WTC11 (cell line): ENCODE measurements at regions not wholly inside any gene's neighbourhood (a gene's known extent, or its start where the extent isn't known, plus 50 kb on each side); places are given as distances from the start of the nearest gene placed in this dataset.

ENCODE experiments used
- ATAC-seq: fragments of 200-7000 bp; cut with Tn5 transposase; 2 replicates; pipeline ENCODE4 v1.10.0; 2021; ENCODE audit warnings: mild to moderate bottlenecking, moderate library complexity
- CTCF ChIA-PET: fragments of 300-600 bp; sonication (Branson Sonifier 250); formaldehyde crosslinking; loops from one replicate; lab custom pipeline; 2021; ENCODE audit warnings: antibody characterized with exemption; lab: Charles Lee
- POLR2A ChIA-PET: fragments of 350-600 bp; sonication (Branson Sonifier 250); formaldehyde crosslinking; loops from one replicate; lab custom pipeline; 2021; ENCODE audit warnings: antibody characterized with exemption; lab: Charles Lee
- DNase-seq: peaks from one replicate; pipeline ENCODE4 v3.0.0; 2021; ENCODE audit warnings: low spot score
- H3K27ac Mint-ChIP-seq: 2 replicates; pipeline ENCODE4 v1.8.0; 2021; ENCODE audit warnings: mixed read lengths
- H3K27me3 Mint-ChIP-seq: 2 replicates; pipeline ENCODE4 v1.8.0; 2021; ENCODE audit warnings: low read depth, mild to moderate bottlenecking, moderate library complexity, mixed read lengths
- H3K36me3 Mint-ChIP-seq: 2 replicates; pipeline ENCODE4 v1.8.0; 2021; ENCODE audit warnings: mixed read lengths
- H3K4me1 Mint-ChIP-seq: 2 replicates; pipeline ENCODE4 v1.8.0; 2022; ENCODE audit warnings: mixed read lengths
- H3K4me3 Mint-ChIP-seq: 2 replicates; pipeline ENCODE4 v1.8.0; 2021; ENCODE audit warnings: mild to moderate bottlenecking, moderate library complexity, mixed read lengths
- H3K9me3 Mint-ChIP-seq: 2 replicates; pipeline ENCODE4 v1.8.0; 2021; ENCODE audit warnings: mixed read lengths
- ELF4 ChIP-seq: sonication (generic); formaldehyde crosslinking; IDR thresholded peaks from 2 replicates; pipeline ENCODE4 v1.8.1; 2022; ENCODE audit warnings: low read depth, mild to moderate bottlenecking, moderate library complexity, missing genetic modification reagents
- EMX1 ChIP-seq: fragments of 250-450 bp; sonication (Bioruptor Pico); IDR thresholded peaks from 2 replicates; pipeline ENCODE4 v1.8.0; 2021; ENCODE audit warnings: mild to moderate bottlenecking
- FOXJ3 ChIP-seq: sonication (generic); formaldehyde crosslinking; IDR thresholded peaks from 2 replicates; pipeline ENCODE4 v1.9.0; 2021; ENCODE audit warnings: missing genetic modification reagents, mild to moderate bottlenecking, borderline replicate concordance
- FOXP1 ChIP-seq: sonication (generic); formaldehyde crosslinking; IDR thresholded peaks from 2 replicates; pipeline ENCODE4 v1.8.0; 2022; ENCODE audit warnings: missing genetic modification reagents, mild to moderate bottlenecking, moderate library complexity, borderline replicate concordance
- GRHL2 ChIP-seq: fragments of 250-450 bp; sonication (Bioruptor Pico); IDR thresholded peaks from 2 replicates; pipeline ENCODE4 v1.8.0; 2022; ENCODE audit warnings: mild to moderate bottlenecking, moderate library complexity; ENCODE audit not compliant: insufficient replicate concordance, severe bottlenecking
- GTF2I ChIP-seq: fragments of 250-450 bp; sonication (Bioruptor Pico); conservative IDR thresholded peaks from 2 replicates; pipeline ENCODE4 v1.4.0; 2021; ENCODE audit warnings: mild to moderate bottlenecking
- JUN ChIP-seq: sonication (generic); formaldehyde crosslinking; IDR thresholded peaks from 2 replicates; pipeline ENCODE4 v1.8.0; 2023; ENCODE audit warnings: mild to moderate bottlenecking, missing genetic modification reagents
- MYBL2 ChIP-seq: sonication (generic); formaldehyde crosslinking; IDR thresholded peaks from 2 replicates; pipeline ENCODE4 v1.8.1; 2023; ENCODE audit warnings: mild to moderate bottlenecking, moderate library complexity, missing genetic modification reagents
- NR1H2 ChIP-seq: sonication (generic); formaldehyde crosslinking; IDR thresholded peaks from 2 replicates; pipeline ENCODE4 v1.9.0; 2021; ENCODE audit warnings: mild to moderate bottlenecking, moderate library complexity, missing genetic modification reagents
- SMAD3 ChIP-seq: sonication (generic); formaldehyde crosslinking; IDR thresholded peaks from 2 replicates; pipeline ENCODE4 v1.8.0; 2022; ENCODE audit warnings: missing genetic modification reagents, mild to moderate bottlenecking, borderline replicate concordance
- TEAD1 ChIP-seq: sonication (generic); formaldehyde crosslinking; IDR thresholded peaks from 2 replicates; pipeline ENCODE4 v1.8.0; 2022; ENCODE audit warnings: mild to moderate bottlenecking, missing genetic modification reagents
- TEAD4 ChIP-seq: sonication (generic); formaldehyde crosslinking; IDR thresholded peaks from 2 replicates; pipeline ENCODE4 v1.8.0; 2022; ENCODE audit warnings: mild to moderate bottlenecking, missing genetic modification reagents
- TP53 ChIP-seq: sonication (generic); formaldehyde crosslinking; IDR thresholded peaks from 2 replicates; pipeline ENCODE4 v1.8.1; 2023; ENCODE audit warnings: mild to moderate bottlenecking, missing genetic modification reagents
- ZNF219 ChIP-seq: sonication (generic); formaldehyde crosslinking; IDR thresholded peaks from 2 replicates; pipeline ENCODE4 v1.8.0; 2023; ENCODE audit warnings: missing genetic modification reagents, mild to moderate bottlenecking, borderline replicate concordance
- TF ChIP-seq, protein P1 (sequence below): sonication (generic); formaldehyde crosslinking; IDR thresholded peaks from 2 replicates; pipeline ENCODE4 v1.8.1; 2023; ENCODE audit warnings: mild to moderate bottlenecking, moderate library complexity, missing genetic modification reagents
- TF ChIP-seq, protein P2 (sequence below): sonication (generic); formaldehyde crosslinking; IDR thresholded peaks from 2 replicates; pipeline ENCODE4 v1.8.1; 2022; ENCODE audit warnings: low read depth, missing genetic modification reagents, borderline replicate concordance
- TF ChIP-seq, protein P3 (sequence below): fragments of 250-450 bp; sonication (Bioruptor Pico); IDR thresholded peaks from 2 replicates; pipeline ENCODE4 v1.9.0; 2021; ENCODE audit warnings: moderate library complexity, mild to moderate bottlenecking, inconsistent platforms, borderline replicate concordance
- TF ChIP-seq, protein P4 (sequence below): sonication (generic); formaldehyde crosslinking; IDR thresholded peaks from 2 replicates; pipeline ENCODE4 v1.8.0; 2022; ENCODE audit warnings: mild to moderate bottlenecking, missing genetic modification reagents
- TF ChIP-seq, protein P5 (sequence below): sonication (generic); formaldehyde crosslinking; IDR thresholded peaks from 2 replicates; pipeline ENCODE4 v1.8.0; 2023; ENCODE audit warnings: mild to moderate bottlenecking, missing genetic modification reagents
- TF ChIP-seq, protein P6 (sequence below): sonication (generic); formaldehyde crosslinking; IDR thresholded peaks from 2 replicates; pipeline ENCODE4 v1.8.1; 2023; ENCODE audit warnings: mild to moderate bottlenecking, missing genetic modification reagents
- TF ChIP-seq, protein P7 (sequence below): sonication (generic); formaldehyde crosslinking; IDR thresholded peaks from 2 replicates; pipeline ENCODE4 v1.8.0; 2023; ENCODE audit warnings: missing genetic modification reagents
- TF ChIP-seq, protein P8 (sequence below): fragments of 250-450 bp; sonication (Bioruptor Pico); IDR thresholded peaks from 2 replicates; pipeline ENCODE4 v2.1.2; 2022; ENCODE audit warnings: mild to moderate bottlenecking, moderate library complexity

DNA sequence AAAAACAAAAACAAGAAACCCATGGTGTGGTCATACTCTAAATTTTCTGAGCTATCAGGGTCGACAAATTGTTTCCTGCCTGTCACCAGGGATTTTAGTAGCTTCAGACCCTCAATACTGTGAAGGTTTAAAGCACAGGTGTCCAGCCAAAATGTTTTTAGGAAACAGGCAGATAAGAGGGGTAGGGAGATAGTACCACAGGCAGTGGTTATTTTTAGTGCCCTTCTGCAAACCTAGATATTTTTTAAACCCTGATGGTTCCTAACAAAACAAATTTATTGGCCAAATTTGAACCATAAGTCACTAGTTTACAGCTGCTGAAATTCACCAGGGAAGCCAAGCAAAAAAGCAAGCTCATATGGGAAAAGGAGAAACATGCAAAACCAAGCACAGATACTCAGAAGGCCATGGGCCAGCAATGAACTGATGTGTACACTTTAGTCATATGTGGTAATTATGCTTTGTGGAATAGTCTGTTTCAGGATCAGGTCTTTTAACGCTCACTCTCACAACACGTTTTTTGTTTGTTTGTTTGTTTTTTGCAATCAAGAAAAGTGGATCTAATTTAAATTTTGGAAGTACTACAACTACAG is 156.8 kb upstream of the STK17B start:
- TF ChIP-seq, protein P1, sequence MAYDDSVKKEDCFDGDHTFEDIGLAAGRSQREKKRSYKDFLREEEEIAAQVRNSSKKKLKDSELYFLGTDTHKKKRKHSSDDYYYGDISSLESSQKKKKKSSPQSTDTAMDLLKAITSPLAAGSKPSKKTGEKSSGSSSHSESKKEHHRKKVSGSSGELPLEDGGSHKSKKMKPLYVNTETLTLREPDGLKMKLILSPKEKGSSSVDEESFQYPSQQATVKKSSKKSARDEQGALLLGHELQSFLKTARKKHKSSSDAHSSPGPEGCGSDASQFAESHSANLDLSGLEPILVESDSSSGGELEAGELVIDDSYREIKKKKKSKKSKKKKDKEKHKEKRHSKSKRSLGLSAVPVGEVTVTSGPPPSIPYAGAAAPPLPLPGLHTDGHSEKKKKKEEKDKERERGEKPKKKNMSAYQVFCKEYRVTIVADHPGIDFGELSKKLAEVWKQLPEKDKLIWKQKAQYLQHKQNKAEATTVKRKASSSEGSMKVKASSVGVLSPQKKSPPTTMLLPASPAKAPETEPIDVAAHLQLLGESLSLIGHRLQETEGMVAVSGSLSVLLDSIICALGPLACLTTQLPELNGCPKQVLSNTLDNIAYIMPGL, result no peak
- TF ChIP-seq NR1H2 (CRISPR knock-in tag), result no peak
- TF ChIP-seq JUN (CRISPR knock-in tag), result no peak
- no peak for TF ChIP-seq TEAD1 (CRISPR knock-in tag)
- no peak for TF ChIP-seq FOXJ3 (CRISPR knock-in tag)
- no peak for TF ChIP-seq SMAD3 (CRISPR knock-in tag)
- TF ChIP-seq GRHL2, result no peak
- no peak for TF ChIP-seq TP53 (CRISPR knock-in tag)
- TF ChIP-seq, protein P2, sequence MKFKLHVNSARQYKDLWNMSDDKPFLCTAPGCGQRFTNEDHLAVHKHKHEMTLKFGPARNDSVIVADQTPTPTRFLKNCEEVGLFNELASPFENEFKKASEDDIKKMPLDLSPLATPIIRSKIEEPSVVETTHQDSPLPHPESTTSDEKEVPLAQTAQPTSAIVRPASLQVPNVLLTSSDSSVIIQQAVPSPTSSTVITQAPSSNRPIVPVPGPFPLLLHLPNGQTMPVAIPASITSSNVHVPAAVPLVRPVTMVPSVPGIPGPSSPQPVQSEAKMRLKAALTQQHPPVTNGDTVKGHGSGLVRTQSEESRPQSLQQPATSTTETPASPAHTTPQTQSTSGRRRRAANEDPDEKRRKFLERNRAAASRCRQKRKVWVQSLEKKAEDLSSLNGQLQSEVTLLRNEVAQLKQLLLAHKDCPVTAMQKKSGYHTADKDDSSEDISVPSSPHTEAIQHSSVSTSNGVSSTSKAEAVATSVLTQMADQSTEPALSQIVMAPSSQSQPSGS, result no peak
- TF ChIP-seq, protein P3, sequence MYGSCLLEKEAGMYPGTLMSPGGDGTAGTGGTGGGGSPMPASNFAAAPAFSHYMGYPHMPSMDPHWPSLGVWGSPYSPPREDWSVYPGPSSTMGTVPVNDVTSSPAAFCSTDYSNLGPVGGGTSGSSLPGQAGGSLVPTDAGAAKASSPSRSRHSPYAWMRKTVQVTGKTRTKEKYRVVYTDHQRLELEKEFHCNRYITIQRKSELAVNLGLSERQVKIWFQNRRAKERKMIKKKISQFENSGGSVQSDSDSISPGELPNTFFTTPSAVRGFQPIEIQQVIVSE (CRISPR knock-in tag), result no peak
- POLR2A ChIA-PET, result no interaction called here
- no peak overlapping the region for H3K27ac Mint-ChIP-seq
- H3K9me3 Mint-ChIP-seq, result no peaks in the 10 kb centered on the region
- H3K4me1 Mint-ChIP-seq, result peaks cover under 1% of the 10 kb centered on the region
- no peak for ATAC-seq
- H3K36me3 Mint-ChIP-seq, result no peaks in the 10 kb centered on the region
- H3K4me3 Mint-ChIP-seq, result no peak overlapping the region
- no peaks in the 10 kb centered on the region for H3K27me3 Mint-ChIP-seq
- DNase-seq, result no peak
- CTCF ChIA-PET, result interaction anchor here (1.7 kb wide), 1 partner anchor 9 kb away, joined by 8 read pairs; no protein-coding TSS in a partner anchor

DNA sequence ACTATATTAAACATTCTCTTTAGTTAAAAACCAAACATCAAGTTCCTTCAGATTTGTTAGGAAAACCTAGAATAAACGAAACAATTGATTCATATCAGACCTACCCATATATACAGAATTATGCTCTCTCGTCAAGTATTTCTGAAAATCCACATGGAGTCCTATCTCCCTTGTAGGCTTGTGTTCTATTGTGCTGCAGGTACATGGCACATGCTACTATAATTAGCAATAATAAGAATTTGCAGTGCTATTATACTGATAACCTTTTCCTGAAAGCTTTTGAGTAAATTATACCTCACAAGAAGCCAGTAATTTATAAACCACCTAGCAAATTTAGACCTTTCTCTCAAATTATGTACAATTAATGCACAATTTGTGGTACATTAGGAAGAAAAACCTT is 158.6 kb upstream of the STK17B start:
- no peaks in the 10 kb centered on the region for H3K36me3 Mint-ChIP-seq
- H3K4me3 Mint-ChIP-seq, result no peak overlapping the region

More for the DNA sequence above, 158.6 kb upstream of the STK17B start:
- no peaks in the 10 kb centered on the region for H3K9me3 Mint-ChIP-seq
- DNase-seq (no peak), ATAC-seq (no peak)
- TF ChIP-seq, protein P4, sequence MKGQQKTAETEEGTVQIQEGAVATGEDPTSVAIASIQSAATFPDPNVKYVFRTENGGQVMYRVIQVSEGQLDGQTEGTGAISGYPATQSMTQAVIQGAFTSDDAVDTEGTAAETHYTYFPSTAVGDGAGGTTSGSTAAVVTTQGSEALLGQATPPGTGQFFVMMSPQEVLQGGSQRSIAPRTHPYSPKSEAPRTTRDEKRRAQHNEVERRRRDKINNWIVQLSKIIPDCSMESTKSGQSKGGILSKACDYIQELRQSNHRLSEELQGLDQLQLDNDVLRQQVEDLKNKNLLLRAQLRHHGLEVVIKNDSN (CRISPR knock-in tag), result no peak
- TF ChIP-seq, protein P5, sequence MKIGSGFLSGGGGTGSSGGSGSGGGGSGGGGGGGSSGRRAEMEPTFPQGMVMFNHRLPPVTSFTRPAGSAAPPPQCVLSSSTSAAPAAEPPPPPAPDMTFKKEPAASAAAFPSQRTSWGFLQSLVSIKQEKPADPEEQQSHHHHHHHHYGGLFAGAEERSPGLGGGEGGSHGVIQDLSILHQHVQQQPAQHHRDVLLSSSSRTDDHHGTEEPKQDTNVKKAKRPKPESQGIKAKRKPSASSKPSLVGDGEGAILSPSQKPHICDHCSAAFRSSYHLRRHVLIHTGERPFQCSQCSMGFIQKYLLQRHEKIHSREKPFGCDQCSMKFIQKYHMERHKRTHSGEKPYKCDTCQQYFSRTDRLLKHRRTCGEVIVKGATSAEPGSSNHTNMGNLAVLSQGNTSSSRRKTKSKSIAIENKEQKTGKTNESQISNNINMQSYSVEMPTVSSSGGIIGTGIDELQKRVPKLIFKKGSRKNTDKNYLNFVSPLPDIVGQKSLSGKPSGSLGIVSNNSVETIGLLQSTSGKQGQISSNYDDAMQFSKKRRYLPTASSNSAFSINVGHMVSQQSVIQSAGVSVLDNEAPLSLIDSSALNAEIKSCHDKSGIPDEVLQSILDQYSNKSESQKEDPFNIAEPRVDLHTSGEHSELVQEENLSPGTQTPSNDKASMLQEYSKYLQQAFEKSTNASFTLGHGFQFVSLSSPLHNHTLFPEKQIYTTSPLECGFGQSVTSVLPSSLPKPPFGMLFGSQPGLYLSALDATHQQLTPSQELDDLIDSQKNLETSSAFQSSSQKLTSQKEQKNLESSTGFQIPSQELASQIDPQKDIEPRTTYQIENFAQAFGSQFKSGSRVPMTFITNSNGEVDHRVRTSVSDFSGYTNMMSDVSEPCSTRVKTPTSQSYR (CRISPR knock-in tag), result no peak
- TF ChIP-seq MYBL2 (no peak), GTF2I (no peak), TEAD4 (no peak), ZNF219 (CRISPR knock-in tag) (no peak), EMX1 (CRISPR knock-in tag) (no peak), FOXJ3 (CRISPR knock-in tag) (no peak), ELF4 (no peak), FOXP1 (no peak)
- TF ChIP-seq, protein P6, sequence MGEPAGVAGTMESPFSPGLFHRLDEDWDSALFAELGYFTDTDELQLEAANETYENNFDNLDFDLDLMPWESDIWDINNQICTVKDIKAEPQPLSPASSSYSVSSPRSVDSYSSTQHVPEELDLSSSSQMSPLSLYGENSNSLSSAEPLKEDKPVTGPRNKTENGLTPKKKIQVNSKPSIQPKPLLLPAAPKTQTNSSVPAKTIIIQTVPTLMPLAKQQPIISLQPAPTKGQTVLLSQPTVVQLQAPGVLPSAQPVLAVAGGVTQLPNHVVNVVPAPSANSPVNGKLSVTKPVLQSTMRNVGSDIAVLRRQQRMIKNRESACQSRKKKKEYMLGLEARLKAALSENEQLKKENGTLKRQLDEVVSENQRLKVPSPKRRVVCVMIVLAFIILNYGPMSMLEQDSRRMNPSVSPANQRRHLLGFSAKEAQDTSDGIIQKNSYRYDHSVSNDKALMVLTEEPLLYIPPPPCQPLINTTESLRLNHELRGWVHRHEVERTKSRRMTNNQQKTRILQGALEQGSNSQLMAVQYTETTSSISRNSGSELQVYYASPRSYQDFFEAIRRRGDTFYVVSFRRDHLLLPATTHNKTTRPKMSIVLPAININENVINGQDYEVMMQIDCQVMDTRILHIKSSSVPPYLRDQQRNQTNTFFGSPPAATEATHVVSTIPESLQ, result no peak
- TF ChIP-seq, protein P7, sequence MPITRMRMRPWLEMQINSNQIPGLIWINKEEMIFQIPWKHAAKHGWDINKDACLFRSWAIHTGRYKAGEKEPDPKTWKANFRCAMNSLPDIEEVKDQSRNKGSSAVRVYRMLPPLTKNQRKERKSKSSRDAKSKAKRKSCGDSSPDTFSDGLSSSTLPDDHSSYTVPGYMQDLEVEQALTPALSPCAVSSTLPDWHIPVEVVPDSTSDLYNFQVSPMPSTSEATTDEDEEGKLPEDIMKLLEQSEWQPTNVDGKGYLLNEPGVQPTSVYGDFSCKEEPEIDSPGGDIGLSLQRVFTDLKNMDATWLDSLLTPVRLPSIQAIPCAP, result no peak
- TF ChIP-seq, protein P1, result no peak
- TF ChIP-seq, protein P8, sequence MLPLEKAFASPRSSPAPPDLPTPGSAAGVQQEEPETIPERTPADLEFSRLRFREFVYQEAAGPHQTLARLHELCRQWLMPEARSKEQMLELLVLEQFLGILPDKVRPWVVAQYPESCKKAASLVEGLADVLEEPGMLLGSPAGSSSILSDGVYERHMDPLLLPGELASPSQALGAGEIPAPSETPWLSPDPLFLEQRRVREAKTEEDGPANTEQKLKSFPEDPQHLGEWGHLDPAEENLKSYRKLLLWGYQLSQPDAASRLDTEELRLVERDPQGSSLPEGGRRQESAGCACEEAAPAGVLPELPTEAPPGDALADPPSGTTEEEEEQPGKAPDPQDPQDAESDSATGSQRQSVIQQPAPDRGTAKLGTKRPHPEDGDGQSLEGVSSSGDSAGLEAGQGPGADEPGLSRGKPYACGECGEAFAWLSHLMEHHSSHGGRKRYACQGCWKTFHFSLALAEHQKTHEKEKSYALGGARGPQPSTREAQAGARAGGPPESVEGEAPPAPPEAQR (CRISPR knock-in tag), result no peak
- ChIA-PET CTCF (no interaction called here), POLR2A (no interaction called here)
- H3K4me1 Mint-ChIP-seq, result no peaks in the 10 kb centered on the region
- H3K27me3 Mint-ChIP-seq, result no peaks in the 10 kb centered on the region
- no peak overlapping the region for H3K27ac Mint-ChIP-seq
